ENCODE measurements at regions not wholly inside any gene's neighbourhood (a gene's known extent, or its start where the extent isn't known, plus 50 kb on each side); places are given as distances from the start of the nearest gene placed in this dataset.
A peak's percentile ranks its signal among the peaks of the same experiment; 100 is the strongest.
"Not testable (repeated sequence)": the region's sequence is repeated elsewhere in the genome, so short reads cannot be mapped to it uniquely, and the experiment has no call there.

- FAIRE-seq: no peak
These were observed 444.9 kb upstream of the TBL1XR1 start for GRCh38 chr3:177642042-177642803.

DNA sequence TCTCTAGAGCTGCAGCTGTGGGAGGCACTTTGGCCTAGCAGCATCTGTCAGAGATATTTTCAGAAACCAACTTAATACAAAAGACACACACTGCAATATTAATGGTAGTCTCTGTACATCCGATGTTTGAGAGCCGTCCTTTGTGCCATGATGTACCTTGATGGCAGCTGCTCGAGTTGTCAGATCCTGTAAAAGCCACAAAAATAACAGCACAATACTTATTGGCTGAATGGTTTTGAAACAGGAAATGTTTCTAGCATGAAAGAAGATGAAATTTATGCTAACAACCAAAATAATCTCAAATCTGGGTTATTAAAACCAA is 445.5 kb upstream of the TBL1XR1 start:
- no peak for FAIRE-seq

GRCh38 chr3:177646749-177647148 is 449.5 kb upstream of the TBL1XR1 start:
- no peak for FAIRE-seq

DNA sequence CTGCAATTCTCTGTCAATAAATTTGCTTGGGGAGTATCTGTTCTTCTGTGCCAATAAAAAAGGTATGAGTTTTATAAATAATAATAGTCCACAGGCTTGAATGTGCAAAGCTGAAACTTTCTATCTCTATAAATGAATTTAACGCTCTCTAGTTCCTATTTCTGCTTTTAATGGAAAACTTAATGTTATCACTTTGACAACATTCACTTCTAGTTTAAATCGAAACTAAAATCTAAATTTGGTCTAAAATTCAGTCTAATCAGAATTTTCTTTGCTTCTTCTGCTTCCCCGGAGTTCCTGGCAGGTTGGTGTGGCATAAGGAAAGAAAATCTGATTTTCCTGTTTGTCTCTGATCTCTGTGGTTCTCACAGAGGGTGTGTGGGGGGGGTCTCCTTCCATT is 450.1 kb upstream of the TBL1XR1 start:
- FAIRE-seq: no peak

DNA sequence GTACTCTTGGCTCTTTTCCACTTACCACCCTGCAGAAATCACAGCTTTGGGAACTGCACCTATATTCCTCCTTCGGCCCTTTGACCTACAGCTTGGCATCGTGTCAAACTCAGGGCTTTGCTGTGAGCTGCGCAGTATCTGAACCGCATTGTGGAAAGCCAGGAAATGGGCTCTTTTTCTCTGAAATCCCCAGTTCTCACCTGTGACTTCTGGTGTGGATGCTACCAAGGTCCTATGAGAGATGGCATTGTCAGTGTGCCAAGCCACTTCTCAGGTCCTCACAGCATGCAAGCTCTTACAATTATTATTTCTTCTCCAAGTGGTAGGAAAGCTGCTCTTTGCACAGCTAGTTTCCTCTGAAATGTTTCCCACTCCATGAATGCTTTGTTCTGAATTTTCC is 450.6 kb upstream of the TBL1XR1 start:
- FAIRE-seq: no peak

GRCh38 chr3:177652556-177653291 is 455.4 kb upstream of the TBL1XR1 start:
- no peak for FAIRE-seq

- no peak for FAIRE-seq
These were observed 460.0 kb upstream of the TBL1XR1 start for GRCh38 chr3:177657243-177657642.

- no peak for FAIRE-seq
These were observed 461.1 kb upstream of the TBL1XR1 start for GRCh38 chr3:177658354-177658753.

DNA sequence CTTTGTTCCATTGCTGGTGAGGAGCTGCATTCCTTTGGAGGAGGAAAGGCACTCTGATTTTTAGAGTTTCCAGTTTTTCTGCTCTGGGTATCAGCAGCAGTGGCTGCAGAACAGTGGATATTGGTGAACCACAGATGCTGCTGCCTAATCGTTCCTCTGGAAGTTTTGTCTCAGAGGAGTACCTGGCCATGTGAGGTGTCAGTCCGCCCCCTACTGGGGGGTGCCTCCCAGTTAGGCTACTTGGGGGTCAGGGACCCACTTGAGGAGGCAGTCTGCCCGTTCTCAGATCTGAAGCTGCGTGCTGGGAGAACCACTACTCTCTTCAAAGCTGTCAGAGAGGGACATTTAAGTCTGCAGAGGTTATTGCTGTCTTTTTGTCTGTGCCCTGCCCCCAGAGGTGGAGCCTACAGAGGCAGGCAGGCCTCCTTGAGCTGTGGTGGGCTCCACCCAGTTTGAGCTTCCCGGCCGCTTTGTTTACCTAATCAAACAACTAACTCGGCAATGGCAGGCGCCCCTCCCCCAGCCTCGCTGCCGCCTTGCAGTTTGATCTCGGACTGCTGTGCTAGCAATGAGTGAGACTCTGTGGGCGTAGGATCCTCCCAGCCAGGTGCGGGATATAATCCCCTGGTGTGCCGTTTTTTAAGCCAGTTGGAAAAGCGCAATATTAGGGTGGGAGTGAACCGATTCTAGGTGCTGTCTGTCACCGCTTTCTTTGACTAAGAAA is 467.3 kb upstream of the TBL1XR1 start:
- FAIRE-seq: not testable (repeated sequence)

GRCh38 chr3:177665122-177665808 is 468.0 kb upstream of the TBL1XR1 start:
- FAIRE-seq: peak; percentile 69

DNA sequence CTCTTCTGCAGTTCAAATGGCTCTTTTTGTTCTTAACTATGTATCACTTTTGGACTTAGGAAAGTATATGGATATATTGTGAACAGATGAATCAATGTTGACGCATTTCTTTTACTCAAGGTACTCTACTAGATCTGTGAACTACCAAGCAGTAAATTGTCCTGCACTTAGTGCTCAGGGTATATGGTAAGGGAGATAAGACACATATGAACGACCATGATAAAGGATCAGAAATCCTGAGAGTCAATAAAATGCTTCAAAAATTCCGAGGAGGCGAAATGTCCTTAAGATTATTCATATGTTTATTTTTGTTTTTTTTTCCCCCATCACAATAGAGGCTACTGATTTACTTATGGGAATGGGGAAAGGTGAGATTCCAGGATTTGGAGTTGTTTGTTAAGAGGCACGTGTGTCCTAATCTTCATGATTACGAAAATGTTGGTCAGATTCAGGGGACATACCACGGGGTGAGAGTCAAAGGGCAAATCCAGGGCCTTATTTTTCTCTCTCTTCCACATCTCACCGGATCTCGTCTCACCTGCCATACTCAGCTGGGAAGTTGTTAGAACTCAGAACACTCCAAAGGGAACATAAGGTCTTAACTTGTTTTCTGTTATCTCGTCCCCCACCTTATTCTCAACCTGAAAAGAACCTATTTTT is 475.1 kb upstream of the TBL1XR1 start:
- FAIRE-seq: no peak

DNA sequence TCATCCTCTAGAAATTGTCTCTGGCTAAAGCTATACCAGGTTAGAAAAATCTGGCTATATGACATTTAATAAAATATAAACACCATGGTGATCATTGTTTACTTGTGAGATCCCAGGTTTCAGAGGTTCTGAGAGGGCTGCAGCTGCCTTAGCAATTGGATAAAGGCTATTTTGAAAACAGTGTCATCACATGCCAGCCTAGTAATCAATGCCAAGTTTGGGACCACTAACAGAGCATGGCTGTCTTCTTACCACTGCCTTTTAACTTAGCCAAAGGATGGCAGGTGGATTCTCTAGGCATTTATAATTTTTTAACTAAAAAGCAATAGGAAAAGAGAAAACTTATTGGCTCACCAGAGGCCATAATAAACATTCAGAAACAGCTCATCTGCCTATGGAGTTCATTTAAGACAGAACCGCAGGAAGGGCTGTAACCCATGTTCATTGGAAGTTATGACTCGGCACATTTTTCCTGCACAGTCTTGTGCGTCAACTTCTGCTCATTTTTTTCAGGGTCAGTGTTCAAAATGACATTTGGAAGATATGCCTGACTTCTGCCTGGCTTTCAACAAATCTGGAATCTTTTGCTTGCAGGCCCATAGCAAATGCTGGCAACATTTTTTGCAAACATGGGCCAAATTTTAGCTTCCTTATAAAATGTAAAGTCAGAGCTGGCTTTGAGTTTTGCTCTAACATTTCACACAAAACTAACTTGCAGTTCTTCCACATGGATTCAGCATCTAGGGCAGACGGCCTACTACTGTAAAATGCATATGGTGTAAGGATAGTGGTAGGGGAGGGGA is 476.0 kb upstream of the TBL1XR1 start:
- no peak for FAIRE-seq

DNA sequence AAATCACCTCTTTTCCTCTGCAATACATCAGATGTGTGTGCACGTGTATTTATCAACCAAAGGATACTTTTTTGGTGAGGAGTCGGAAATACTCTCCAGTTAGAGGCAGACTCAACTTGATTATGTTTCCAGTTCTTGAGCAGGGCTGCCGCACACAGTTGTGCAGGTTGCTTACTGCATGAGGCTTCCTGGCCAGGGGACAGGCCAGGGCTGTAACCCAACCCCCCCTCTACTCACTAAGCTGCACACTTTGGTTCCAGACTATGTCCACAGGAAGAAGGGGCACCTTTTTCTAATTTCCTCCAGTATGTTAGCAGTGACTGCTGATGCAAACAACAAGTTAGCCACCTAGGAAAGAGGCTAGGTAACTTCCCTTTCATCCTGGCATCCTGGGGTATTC is 476.9 kb upstream of the TBL1XR1 start:
- FAIRE-seq: no peak

- FAIRE-seq: no peak
These were observed 478.9 kb upstream of the TBL1XR1 start for GRCh38 chr3:177676148-177676547.

DNA sequence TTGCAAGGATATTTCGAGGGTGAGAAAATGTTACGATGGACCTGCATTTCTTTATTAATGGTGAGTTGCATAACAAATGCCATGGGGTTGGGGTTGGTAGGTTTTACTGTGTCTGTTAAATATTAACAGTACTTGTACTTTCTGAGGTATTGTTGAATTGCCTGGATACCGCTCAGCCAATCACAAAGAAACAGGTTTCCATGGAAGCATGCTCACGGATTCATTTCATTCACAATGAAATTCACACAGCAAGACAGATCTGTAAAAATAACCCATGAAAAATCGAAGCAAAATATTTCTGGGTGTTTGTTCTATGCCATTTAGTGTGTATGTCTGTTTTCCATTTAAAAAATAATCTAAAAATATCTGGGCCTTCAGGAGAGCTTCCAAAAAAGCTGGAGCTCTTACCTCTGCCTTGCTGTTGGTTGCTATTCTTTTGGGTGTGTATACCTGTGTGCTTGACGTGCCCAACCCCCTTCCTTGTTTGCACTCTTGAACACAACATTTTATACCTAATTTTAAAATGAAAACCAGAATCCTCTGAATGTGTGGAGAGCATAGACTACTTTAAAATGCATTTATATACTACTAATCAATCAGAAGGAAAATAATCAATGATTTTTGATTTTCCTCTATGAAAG is 479.8 kb upstream of the TBL1XR1 start:
- peak; percentile 12 for FAIRE-seq

DNA sequence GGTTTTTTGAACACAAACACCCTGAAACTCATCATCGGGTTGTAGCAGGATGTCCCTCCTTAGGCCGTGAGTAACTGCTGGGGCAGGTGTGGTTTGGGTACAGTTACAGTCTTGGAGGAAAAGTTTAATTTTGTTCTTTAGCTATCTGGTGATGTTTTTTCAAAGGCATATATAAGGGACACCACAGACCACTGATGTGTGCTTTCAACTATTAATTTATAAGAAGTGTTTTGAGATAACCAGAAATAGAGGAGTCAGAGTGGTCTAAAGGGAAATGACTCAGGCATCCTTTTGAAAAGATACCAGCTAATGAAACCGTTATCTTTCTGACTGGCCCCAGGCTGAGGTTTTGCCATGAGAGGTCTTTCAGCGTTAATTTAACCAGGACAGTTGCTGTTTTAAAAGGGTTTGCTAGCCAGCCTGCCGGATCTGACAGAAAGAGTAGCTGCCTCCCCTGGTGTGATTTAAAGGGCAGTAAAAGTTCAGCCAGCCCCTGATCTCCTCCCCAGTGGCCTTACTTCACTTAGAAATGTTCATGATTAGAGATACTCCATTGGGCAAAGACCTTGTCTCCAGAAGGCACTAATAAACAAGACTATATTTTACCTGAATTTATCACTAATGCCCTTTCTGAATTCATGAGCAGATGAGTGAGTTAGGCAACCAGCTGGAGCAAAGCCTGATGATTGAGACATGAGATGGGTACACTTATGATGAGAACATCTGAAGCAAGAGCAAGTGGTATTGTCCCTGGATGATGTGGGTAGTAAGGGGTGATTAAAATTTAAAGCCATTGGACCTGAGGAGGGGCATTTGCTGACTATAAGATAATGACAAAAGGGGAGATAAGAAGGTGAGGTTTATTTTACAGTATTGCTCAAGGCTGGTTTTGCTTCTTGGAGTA is 482.5 kb upstream of the TBL1XR1 start:
- FAIRE-seq: no peak

GRCh38 chr3:177680472-177680821 is 483.2 kb upstream of the TBL1XR1 start:
- FAIRE-seq: no peak

- FAIRE-seq: no peak
These were observed 483.9 kb upstream of the TBL1XR1 start for GRCh38 chr3:177681156-177681555.

DNA sequence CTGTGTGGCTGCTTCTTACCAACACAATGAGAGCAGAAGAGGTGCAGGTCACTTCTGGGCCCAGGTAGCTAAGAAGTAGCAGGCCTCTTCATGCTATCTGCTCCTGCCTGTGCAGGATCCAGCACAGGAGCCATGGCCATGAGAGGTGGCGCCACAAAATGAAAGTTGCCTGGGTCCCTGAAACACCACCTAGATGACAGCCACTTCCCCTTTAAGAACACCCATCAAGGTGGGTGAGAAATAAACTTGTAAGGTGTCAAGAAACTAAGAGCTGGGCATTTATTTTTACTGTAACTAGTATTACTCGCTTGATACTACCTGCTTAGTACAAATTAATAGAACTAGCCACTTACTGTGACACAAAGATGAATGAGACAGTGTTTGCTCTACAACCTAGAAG is 484.6 kb upstream of the TBL1XR1 start:
- no peak for FAIRE-seq

DNA sequence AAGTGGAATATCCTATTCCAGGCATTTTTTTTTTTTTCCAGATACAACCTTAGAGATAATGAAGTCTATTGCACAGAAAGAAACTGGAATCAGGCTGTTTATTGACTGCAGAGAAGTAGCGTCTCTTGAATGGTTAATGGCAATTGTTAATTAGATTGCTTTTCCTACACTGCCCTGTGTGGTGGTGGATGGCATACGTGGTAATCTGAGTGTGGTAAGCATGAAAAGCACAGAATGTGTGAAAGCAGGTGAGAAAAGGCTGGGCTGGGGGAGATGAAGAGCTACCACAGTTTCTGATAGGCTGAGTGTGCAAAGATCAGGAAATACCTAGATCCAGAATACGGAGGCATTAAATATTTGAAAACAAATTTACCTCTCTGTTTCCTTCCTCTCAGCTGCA is 486.3 kb upstream of the TBL1XR1 start:
- no peak for FAIRE-seq

Data from endometrium (tissue), 2 donors.